Osteocyte (in vitro differentiated cells): ENCODE measurements at regions not wholly inside any gene's neighbourhood (a gene's known extent, or its start where the extent isn't known, plus 50 kb on each side); places are given as distances from the start of the nearest gene placed in this dataset.

ENCODE experiments used
- DNase-seq: peaks from one replicate; pipeline ENCODE4 v3.0.0; 2021; ENCODE audit warnings: mixed read lengths; ENCODE audit not compliant: unreplicated experiment; ENCODE audit errors: extremely low spot score
- H3K27ac Mint-ChIP-seq: one replicate; pipeline ENCODE4 v1.8.0; 2021; ENCODE audit warnings: mild to moderate bottlenecking, mixed read lengths; ENCODE audit not compliant: unreplicated experiment
- H3K27me3 Mint-ChIP-seq: one replicate; pipeline ENCODE4 v1.8.0; 2021; ENCODE audit warnings: mixed read lengths; ENCODE audit not compliant: unreplicated experiment
- H3K36me3 Mint-ChIP-seq: one replicate; pipeline ENCODE4 v1.8.0; 2021; ENCODE audit warnings: mixed read lengths; ENCODE audit not compliant: unreplicated experiment
- H3K4me1 Mint-ChIP-seq: one replicate; pipeline ENCODE4 v1.8.0; 2021; ENCODE audit warnings: mixed read lengths; ENCODE audit not compliant: unreplicated experiment
- H3K4me3 Mint-ChIP-seq: one replicate; pipeline ENCODE4 v1.8.0; 2021; ENCODE audit warnings: mild to moderate bottlenecking, moderate library complexity, mixed read lengths; ENCODE audit not compliant: unreplicated experiment
- H3K9me3 Mint-ChIP-seq: one replicate; pipeline ENCODE4 v1.8.0; 2021; ENCODE audit warnings: mixed read lengths; ENCODE audit not compliant: unreplicated experiment
- TF ChIP-seq, protein P1 (sequence below): fragments of 200-600 bp; sonication (generic); IDR thresholded peaks from 2 replicates; pipeline ENCODE4 v1.5.0; 2021; ENCODE audit warnings: antibody characterized with exemption, mild to moderate bottlenecking, moderate library complexity

DNA sequence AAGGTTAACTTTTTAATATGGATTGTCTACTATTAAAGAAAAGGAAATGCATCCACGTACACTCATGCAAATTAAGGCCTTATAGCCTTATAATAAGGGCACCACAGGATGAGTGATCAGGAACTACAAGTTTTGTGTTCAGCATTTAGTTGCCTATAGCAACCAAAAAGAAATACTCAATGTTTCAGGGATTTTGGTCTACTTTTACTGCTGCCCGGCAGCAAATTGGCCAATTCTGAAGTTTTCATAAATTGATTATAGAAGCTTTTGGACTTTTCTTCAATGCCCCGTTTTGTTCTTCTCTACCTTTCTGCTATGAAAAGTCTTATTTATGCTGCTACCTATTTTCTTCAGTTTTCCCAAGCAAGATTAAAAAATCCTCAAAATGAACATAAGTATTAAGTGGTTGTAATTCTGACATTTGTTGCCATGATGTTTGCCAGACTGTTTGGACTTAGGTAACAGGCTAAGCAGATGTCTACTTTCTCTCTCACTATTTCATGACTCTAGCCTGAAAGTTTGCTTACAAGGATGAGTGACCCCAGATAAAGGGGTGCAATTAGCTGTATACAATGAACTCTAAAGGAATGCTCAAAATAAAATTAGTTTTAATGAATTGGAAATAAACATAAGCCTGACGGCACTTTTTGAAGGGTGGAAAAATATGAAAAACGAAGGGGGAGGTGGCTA is 391.5 kb upstream of the DAB2 start:
- Mint-ChIP-seq H3K27ac (no peak overlapping the region), H3K36me3 (no peaks in the 10 kb centered on the region), H3K9me3 (no peaks in the 10 kb centered on the region), H3K4me1 (peaks cover 20% of the 10 kb centered on the region), H3K4me3 (no peak overlapping the region), H3K27me3 (no peaks in the 10 kb centered on the region)
- no peak for DNase-seq
- TF ChIP-seq, protein P1, sequence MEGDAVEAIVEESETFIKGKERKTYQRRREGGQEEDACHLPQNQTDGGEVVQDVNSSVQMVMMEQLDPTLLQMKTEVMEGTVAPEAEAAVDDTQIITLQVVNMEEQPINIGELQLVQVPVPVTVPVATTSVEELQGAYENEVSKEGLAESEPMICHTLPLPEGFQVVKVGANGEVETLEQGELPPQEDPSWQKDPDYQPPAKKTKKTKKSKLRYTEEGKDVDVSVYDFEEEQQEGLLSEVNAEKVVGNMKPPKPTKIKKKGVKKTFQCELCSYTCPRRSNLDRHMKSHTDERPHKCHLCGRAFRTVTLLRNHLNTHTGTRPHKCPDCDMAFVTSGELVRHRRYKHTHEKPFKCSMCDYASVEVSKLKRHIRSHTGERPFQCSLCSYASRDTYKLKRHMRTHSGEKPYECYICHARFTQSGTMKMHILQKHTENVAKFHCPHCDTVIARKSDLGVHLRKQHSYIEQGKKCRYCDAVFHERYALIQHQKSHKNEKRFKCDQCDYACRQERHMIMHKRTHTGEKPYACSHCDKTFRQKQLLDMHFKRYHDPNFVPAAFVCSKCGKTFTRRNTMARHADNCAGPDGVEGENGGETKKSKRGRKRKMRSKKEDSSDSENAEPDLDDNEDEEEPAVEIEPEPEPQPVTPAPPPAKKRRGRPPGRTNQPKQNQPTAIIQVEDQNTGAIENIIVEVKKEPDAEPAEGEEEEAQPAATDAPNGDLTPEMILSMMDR: no peak

DNA sequence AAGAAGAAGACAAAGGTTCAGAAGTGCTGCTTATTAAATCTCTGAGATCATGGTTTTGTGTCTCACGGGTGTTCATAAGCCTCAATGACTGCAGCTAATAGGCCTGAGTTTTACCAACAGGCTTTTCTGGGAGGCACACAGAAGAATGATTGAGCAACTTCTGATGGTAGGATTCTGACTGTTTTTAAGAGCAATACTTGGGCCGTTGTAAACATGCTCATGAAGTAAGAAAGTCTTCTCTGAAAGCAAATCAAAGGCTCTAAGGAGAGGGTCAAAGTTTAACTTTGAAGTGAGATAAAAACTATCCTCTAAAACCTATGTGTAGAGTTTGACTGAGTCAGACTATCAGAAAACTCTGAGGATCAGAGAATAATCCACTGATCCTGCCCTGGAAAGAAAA is 390.9 kb upstream of the DAB2 start:
- Mint-ChIP-seq H3K4me1 (peaks cover 19% of the 10 kb centered on the region), H3K27ac (no peak overlapping the region), H3K36me3 (no peaks in the 10 kb centered on the region), H3K27me3 (no peaks in the 10 kb centered on the region), H3K4me3 (no peak overlapping the region), H3K9me3 (no peaks in the 10 kb centered on the region)
- no peak for DNase-seq
- TF ChIP-seq, protein P1: no peak

DNA sequence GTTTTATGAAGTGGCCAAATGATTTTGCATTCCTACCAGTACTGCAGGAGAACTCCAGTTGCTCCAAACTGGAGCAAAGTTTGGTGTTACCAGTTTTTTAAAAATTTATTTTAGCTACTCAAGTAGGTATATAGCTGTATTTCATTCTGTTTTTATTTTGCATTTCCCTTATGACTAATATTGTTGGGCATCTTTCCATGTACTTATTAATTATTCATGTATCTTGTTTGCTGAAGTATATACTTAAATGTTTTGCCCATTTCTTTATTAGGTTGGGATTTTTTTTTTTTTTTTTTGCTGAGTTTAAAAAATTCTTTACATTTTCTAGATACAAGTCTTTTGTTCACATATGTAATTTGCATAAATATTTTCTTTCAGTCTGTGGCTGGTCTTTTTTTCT is 386.6 kb upstream of the DAB2 start:
- no peak for DNase-seq
- TF ChIP-seq, protein P1: no peak
- H3K27me3 Mint-ChIP-seq: no peaks in the 10 kb centered on the region
- no peak overlapping the region for H3K27ac Mint-ChIP-seq
- no peaks in the 10 kb centered on the region for H3K9me3 Mint-ChIP-seq
- peaks cover 6% of the 10 kb centered on the region for H3K4me1 Mint-ChIP-seq
- H3K4me3 Mint-ChIP-seq: no peak overlapping the region
- no peaks in the 10 kb centered on the region for H3K36me3 Mint-ChIP-seq

DNA sequence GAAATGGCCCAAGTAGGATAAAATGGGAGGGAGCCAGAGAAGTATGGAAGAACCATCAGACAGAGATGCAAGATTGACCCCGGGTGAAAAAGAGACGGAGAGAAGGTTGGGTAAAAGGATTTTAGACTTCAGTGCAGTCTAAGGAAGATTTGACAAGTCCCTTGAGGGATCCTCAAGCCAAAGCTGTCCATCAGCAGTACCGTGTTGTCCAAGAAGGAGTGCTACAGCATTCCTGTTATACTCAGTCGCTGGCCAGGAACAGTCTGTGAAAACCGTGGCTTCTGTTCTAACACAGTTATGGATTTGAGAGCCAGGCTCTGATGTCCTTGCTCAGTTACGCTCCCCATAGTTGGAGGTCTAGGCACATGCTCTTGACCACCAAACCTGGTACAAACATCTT is 383.9 kb upstream of the DAB2 start:
- TF ChIP-seq, protein P1: no peak
- Mint-ChIP-seq H3K27me3 (no peaks in the 10 kb centered on the region), H3K36me3 (no peaks in the 10 kb centered on the region), H3K4me3 (no peak overlapping the region), H3K4me1 (peaks cover 17% of the 10 kb centered on the region), H3K27ac (no peak overlapping the region), H3K9me3 (no peaks in the 10 kb centered on the region)
- DNase-seq: no peak

DNA sequence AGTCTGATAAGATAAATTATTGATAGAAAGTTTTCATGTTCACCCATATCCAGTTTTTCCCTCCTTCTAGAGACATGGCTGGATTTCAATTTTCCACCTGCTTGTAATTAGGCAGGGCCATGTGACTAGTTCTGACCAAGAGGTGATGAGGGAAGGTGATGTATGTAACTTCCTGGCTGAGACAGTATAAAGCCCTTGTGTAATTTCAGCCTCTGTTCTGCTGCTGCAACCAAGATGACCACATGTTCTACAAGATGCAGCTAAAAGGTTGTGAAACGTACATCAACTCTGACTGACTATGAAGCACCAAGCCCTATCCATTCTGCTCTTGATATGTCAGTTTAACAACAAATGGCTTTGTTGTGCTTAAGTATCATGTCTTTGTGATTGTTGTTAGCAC is 376.5 kb upstream of the DAB2 start:
- Mint-ChIP-seq H3K4me3 (no peak overlapping the region), H3K4me1 (peaks cover 73% of the 10 kb centered on the region), H3K9me3 (no peaks in the 10 kb centered on the region), H3K36me3 (no peaks in the 10 kb centered on the region), H3K27ac (peak overlapping the region; percentile 83), H3K27me3 (no peaks in the 10 kb centered on the region)
- DNase-seq: no peak
- TF ChIP-seq, protein P1: no peak
